DND-41 (cell line): ENCODE measurements at regions not wholly inside any gene's neighbourhood (a gene's known extent, or its start where the extent isn't known, plus 50 kb on each side); places are given as distances from the start of the nearest gene placed in this dataset.

Experiments
- EZH2 ChIP-seq: IDR thresholded peaks from 3 replicates; pipeline ENCODE4 v1.6.1; 2012; ENCODE audit warnings: borderline replicate concordance, low read depth, mild to moderate bottlenecking, moderate library complexity, low read length, inconsistent platforms; ENCODE audit not compliant: severe bottlenecking
- TF ChIP-seq, protein P1 (sequence below): IDR thresholded peaks from 2 replicates; pipeline ENCODE4 v1.5.1; 2012; ENCODE audit warnings: borderline replicate concordance, low read length, moderate library complexity, mild to moderate bottlenecking; ENCODE audit not compliant: poor library complexity, severe bottlenecking; ENCODE audit errors: extremely low read depth

DNA sequence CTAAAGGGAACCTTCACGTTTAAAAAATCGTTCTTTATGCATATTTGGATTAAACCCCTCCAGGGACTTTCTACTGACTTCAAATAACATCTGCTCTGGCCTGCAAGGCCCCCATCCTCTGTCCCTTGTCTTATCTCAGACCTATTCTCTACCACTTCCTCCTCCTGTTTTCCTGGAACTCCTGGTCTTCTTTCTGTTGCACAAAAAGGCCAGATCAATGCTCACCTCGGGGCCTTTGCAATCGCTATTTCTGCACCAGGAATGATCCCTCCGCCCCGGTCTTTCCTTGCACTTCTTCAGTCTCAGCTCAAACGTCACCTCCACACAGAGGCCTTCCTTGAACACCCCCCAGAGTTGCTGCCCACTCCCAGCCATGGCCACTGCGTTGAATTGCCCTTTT is 57.6 kb upstream of the BEGAIN start:
- no peak for TF ChIP-seq EZH2
- TF ChIP-seq, protein P1, sequence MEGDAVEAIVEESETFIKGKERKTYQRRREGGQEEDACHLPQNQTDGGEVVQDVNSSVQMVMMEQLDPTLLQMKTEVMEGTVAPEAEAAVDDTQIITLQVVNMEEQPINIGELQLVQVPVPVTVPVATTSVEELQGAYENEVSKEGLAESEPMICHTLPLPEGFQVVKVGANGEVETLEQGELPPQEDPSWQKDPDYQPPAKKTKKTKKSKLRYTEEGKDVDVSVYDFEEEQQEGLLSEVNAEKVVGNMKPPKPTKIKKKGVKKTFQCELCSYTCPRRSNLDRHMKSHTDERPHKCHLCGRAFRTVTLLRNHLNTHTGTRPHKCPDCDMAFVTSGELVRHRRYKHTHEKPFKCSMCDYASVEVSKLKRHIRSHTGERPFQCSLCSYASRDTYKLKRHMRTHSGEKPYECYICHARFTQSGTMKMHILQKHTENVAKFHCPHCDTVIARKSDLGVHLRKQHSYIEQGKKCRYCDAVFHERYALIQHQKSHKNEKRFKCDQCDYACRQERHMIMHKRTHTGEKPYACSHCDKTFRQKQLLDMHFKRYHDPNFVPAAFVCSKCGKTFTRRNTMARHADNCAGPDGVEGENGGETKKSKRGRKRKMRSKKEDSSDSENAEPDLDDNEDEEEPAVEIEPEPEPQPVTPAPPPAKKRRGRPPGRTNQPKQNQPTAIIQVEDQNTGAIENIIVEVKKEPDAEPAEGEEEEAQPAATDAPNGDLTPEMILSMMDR, result no peak
